ENCODE measurements at regions not wholly inside any gene's neighbourhood (a gene's known extent, or its start where the extent isn't known, plus 50 kb on each side); places are given as distances from the start of the nearest gene placed in this dataset.

GRCh38 chr1:208943291-208943690 is 640.2 kb upstream of the CAMK1G start:
- no peaks in the 10 kb centered on the region for H3K36me3 ChIP-seq (ENCODE audit: control insufficient read depth, insufficient read depth, low read length)
- no peak for DNase-seq (ENCODE audit: low read depth in 4 of 6, low spot score in 6 of 6)
- no peaks in the 10 kb centered on the region for H3K27me3 ChIP-seq (ENCODE audit: control insufficient read depth, insufficient read depth, low read length)
- no peaks in the 10 kb centered on the region for H3K9me3 ChIP-seq (ENCODE audit: control insufficient read depth, insufficient read depth, low read length)
- no peaks in the 10 kb centered on the region for H3K4me1 ChIP-seq (ENCODE audit: control insufficient read depth, insufficient read depth, low read length)
- H3K27ac ChIP-seq (ENCODE audit: low read depth, low read length) = no peak overlapping the region
- WGBS (ENCODE audit: insufficient coverage) = 66% methylated on average over 3 of the region's 5 CpGs
- H3K4me3 ChIP-seq (ENCODE audit: low read depth, low read length) = no peak overlapping the region

- no peak for DNase-seq (ENCODE audit: low read depth in 4 of 6, low spot score in 6 of 6)
- H3K4me1 ChIP-seq (ENCODE audit: control insufficient read depth, insufficient read depth, low read length) = no peaks in the 10 kb centered on the region
- no peaks in the 10 kb centered on the region for H3K36me3 ChIP-seq (ENCODE audit: control insufficient read depth, insufficient read depth, low read length)
- H3K27me3 ChIP-seq (ENCODE audit: control insufficient read depth, insufficient read depth, low read length) = no peaks in the 10 kb centered on the region
- WGBS (ENCODE audit: insufficient coverage) = no CpG with 5 or more reads among the region's 2 CpGs
- no peak overlapping the region for H3K4me3 ChIP-seq (ENCODE audit: low read depth, low read length)
- no peak overlapping the region for H3K27ac ChIP-seq (ENCODE audit: low read depth, low read length)
- H3K9me3 ChIP-seq (ENCODE audit: control insufficient read depth, insufficient read depth, low read length) = no peaks in the 10 kb centered on the region
Measured at GRCh38 chr1:208944981-208945451, 638.5 kb upstream of the CAMK1G start.

GRCh38 chr1:208950206-208950605 is 633.3 kb upstream of the CAMK1G start:
- Histone ChIP-seq H3K4me1 (ENCODE audit: control insufficient read depth, insufficient read depth, low read length) (no peaks in the 10 kb centered on the region), H3K36me3 (ENCODE audit: control insufficient read depth, insufficient read depth, low read length) (no peaks in the 10 kb centered on the region), H3K27me3 (ENCODE audit: control insufficient read depth, insufficient read depth, low read length) (no peaks in the 10 kb centered on the region), H3K4me3 (ENCODE audit: low read depth, low read length) (no peak overlapping the region), H3K27ac (ENCODE audit: low read depth, low read length) (no peak overlapping the region), H3K9me3 (ENCODE audit: control insufficient read depth, insufficient read depth, low read length) (no peaks in the 10 kb centered on the region)
- no peak for DNase-seq (ENCODE audit: low read depth in 4 of 6, low spot score in 6 of 6)
- no CpG with 5 or more reads among the region's 3 CpGs for WGBS (ENCODE audit: insufficient coverage)

- Histone ChIP-seq H3K36me3 (ENCODE audit: control insufficient read depth, insufficient read depth, low read length) (no peaks in the 10 kb centered on the region), H3K4me1 (ENCODE audit: control insufficient read depth, insufficient read depth, low read length) (no peaks in the 10 kb centered on the region), H3K4me3 (ENCODE audit: low read depth, low read length) (no peak overlapping the region), H3K27me3 (ENCODE audit: control insufficient read depth, insufficient read depth, low read length) (no peaks in the 10 kb centered on the region), H3K9me3 (ENCODE audit: control insufficient read depth, insufficient read depth, low read length) (no peaks in the 10 kb centered on the region), H3K27ac (ENCODE audit: low read depth, low read length) (no peak overlapping the region)
- WGBS (ENCODE audit: insufficient coverage) = 87% methylated on average over 3 of the region's 5 CpGs
- DNase-seq (ENCODE audit: low read depth in 4 of 6, low spot score in 6 of 6) = no peak
Measured at GRCh38 chr1:208951026-208951525, 632.4 kb upstream of the CAMK1G start.

- Histone ChIP-seq H3K27ac (ENCODE audit: low read depth, low read length) (no peak overlapping the region), H3K9me3 (ENCODE audit: control insufficient read depth, insufficient read depth, low read length) (no peaks in the 10 kb centered on the region), H3K4me1 (ENCODE audit: control insufficient read depth, insufficient read depth, low read length) (no peaks in the 10 kb centered on the region), H3K4me3 (ENCODE audit: low read depth, low read length) (no peak overlapping the region), H3K27me3 (ENCODE audit: control insufficient read depth, insufficient read depth, low read length) (no peaks in the 10 kb centered on the region), H3K36me3 (ENCODE audit: control insufficient read depth, insufficient read depth, low read length) (no peaks in the 10 kb centered on the region)
- DNase-seq (ENCODE audit: low read depth in 4 of 6, low spot score in 6 of 6) = no peak
Measured at GRCh38 chr1:208951908-208952307, 631.6 kb upstream of the CAMK1G start.

- no peak for DNase-seq (ENCODE audit: low read depth in 4 of 6, low spot score in 6 of 6)
- no peaks in the 10 kb centered on the region for H3K27me3 ChIP-seq (ENCODE audit: control insufficient read depth, insufficient read depth, low read length)
- H3K4me1 ChIP-seq (ENCODE audit: control insufficient read depth, insufficient read depth, low read length) = no peaks in the 10 kb centered on the region
- no peak overlapping the region for H3K27ac ChIP-seq (ENCODE audit: low read depth, low read length)
- H3K9me3 ChIP-seq (ENCODE audit: control insufficient read depth, insufficient read depth, low read length) = no peaks in the 10 kb centered on the region
- no peaks in the 10 kb centered on the region for H3K36me3 ChIP-seq (ENCODE audit: control insufficient read depth, insufficient read depth, low read length)
- no peak overlapping the region for H3K4me3 ChIP-seq (ENCODE audit: low read depth, low read length)
Measured at GRCh38 chr1:208962867-208963266, 620.6 kb upstream of the CAMK1G start.

- Histone ChIP-seq H3K27me3 (ENCODE audit: control insufficient read depth, insufficient read depth, low read length) (no peaks in the 10 kb centered on the region), H3K27ac (ENCODE audit: low read depth, low read length) (no peak overlapping the region), H3K4me1 (ENCODE audit: control insufficient read depth, insufficient read depth, low read length) (no peaks in the 10 kb centered on the region), H3K36me3 (ENCODE audit: control insufficient read depth, insufficient read depth, low read length) (no peaks in the 10 kb centered on the region), H3K4me3 (ENCODE audit: low read depth, low read length) (no peak overlapping the region), H3K9me3 (ENCODE audit: control insufficient read depth, insufficient read depth, low read length) (no peaks in the 10 kb centered on the region)
- DNase-seq (ENCODE audit: low read depth in 4 of 6, low spot score in 6 of 6) = no peak
Measured at GRCh38 chr1:208965351-208965750, 618.2 kb upstream of the CAMK1G start.

- Histone ChIP-seq H3K9me3 (ENCODE audit: control insufficient read depth, insufficient read depth, low read length) (no peaks in the 10 kb centered on the region), H3K36me3 (ENCODE audit: control insufficient read depth, insufficient read depth, low read length) (no peaks in the 10 kb centered on the region), H3K27me3 (ENCODE audit: control insufficient read depth, insufficient read depth, low read length) (no peaks in the 10 kb centered on the region), H3K4me1 (ENCODE audit: control insufficient read depth, insufficient read depth, low read length) (no peaks in the 10 kb centered on the region), H3K4me3 (ENCODE audit: low read depth, low read length) (no peak overlapping the region), H3K27ac (ENCODE audit: low read depth, low read length) (no peak overlapping the region)
- no peak for DNase-seq (ENCODE audit: low read depth in 4 of 6, low spot score in 6 of 6)
- WGBS (ENCODE audit: insufficient coverage) = 87% methylated on average over 4 of the region's 4 CpGs
Measured at GRCh38 chr1:208967334-208967733, 616.2 kb upstream of the CAMK1G start.

GRCh38 chr1:208974717-208975116 is 608.8 kb upstream of the CAMK1G start:
- no peaks in the 10 kb centered on the region for H3K36me3 ChIP-seq (ENCODE audit: control insufficient read depth, insufficient read depth, low read length)
- H3K9me3 ChIP-seq (ENCODE audit: control insufficient read depth, insufficient read depth, low read length) = no peaks in the 10 kb centered on the region
- no peaks in the 10 kb centered on the region for H3K4me1 ChIP-seq (ENCODE audit: control insufficient read depth, insufficient read depth, low read length)
- H3K27me3 ChIP-seq (ENCODE audit: control insufficient read depth, insufficient read depth, low read length) = no peaks in the 10 kb centered on the region
- 100% methylated on average over 1 of the region's 4 CpGs for WGBS (ENCODE audit: insufficient coverage)
- H3K4me3 ChIP-seq (ENCODE audit: low read depth, low read length) = no peak overlapping the region
- peak in 1 of 6 donors; percentile 44 for DNase-seq (ENCODE audit: low read depth in 4 of 6, low spot score in 6 of 6)
- H3K27ac ChIP-seq (ENCODE audit: low read depth, low read length) = no peak overlapping the region

- Histone ChIP-seq H3K36me3 (ENCODE audit: control insufficient read depth, insufficient read depth, low read length) (no peaks in the 10 kb centered on the region), H3K27ac (ENCODE audit: low read depth, low read length) (no peak overlapping the region), H3K4me1 (ENCODE audit: control insufficient read depth, insufficient read depth, low read length) (no peaks in the 10 kb centered on the region), H3K27me3 (ENCODE audit: control insufficient read depth, insufficient read depth, low read length) (no peaks in the 10 kb centered on the region), H3K4me3 (ENCODE audit: low read depth, low read length) (no peak overlapping the region), H3K9me3 (ENCODE audit: control insufficient read depth, insufficient read depth, low read length) (no peaks in the 10 kb centered on the region)
- WGBS (ENCODE audit: insufficient coverage) = 83% methylated on average over 1 of the region's 2 CpGs
- no peak for DNase-seq (ENCODE audit: low read depth in 4 of 6, low spot score in 6 of 6)
Measured at GRCh38 chr1:208975456-208975855, 608.1 kb upstream of the CAMK1G start.
